Putamen (tissue), 1 donor: ENCODE measurements at regions not wholly inside any gene's neighbourhood (a gene's known extent, or its start where the extent isn't known, plus 50 kb on each side); places are given as distances from the start of the nearest gene placed in this dataset.

Source experiments
- DNase-seq: peaks from one replicate; pipeline ENCODE4 v3.0.0-alpha.2; 2016; ENCODE audit warnings: low spot score

DNA sequence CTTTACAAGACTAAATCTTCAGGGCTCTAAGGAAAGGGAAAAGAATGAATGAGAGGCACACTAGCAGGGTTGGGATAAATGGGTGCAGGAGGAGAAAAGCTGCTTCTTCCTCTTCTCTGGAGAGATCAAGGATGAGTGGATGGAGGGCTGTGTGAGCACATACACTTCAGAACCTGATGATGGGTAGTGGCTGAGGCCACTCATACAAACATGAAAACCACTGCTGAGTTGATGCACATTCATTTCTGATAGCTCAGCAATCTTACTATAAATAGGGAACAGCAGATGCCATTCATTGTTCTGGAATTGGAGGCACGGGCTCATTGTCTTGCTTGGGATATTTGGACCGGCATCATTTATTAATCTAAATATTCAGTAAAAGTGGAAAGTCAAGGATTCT lies 152.4 kb upstream of the KCTD1 start:
- DNase-seq = no peak

DNA sequence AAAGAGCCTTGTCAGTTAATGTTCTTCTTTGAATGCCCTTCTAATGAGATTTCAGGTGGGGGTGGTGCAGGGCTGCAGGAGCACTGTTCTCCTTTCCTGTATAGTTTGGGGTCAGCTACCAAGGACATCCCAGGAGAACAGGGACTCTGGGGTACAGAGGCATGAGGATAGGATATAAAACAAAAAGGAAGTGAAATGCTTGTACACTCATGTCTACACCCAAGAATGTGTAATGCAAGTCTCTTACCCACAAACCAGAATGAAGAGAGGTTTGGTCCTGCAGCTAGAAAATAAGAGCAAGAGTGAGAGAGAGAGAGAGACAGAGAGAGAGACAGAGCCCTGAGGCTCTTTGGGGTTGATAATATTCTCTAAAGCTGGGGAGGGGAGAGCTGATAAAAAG lies 151.8 kb upstream of the KCTD1 start:
- no peak for DNase-seq

- DNase-seq = no peak
Measured at GRCh38 chr18:26697186-26697884, 149.0 kb upstream of the KCTD1 start.

DNA sequence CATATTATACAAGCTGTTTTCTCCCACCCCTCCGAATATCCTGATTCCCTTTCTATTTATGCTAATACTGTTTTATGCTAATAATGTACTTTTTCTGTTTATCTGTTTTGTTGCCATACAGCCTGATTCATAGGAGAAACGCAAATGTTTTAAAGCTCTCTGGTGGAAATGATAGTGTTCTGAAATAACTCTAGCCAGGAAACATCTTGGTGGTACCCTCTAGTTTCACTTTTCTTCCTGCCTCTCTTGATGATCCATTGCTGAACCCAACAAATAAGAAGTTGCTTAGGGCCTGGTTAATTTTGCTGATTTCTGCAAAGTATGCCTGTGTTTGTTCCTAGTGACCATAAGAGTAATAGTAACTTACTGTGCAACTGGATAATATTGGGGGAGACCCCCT lies 148.4 kb upstream of the KCTD1 start:
- DNase-seq = no peak

DNA sequence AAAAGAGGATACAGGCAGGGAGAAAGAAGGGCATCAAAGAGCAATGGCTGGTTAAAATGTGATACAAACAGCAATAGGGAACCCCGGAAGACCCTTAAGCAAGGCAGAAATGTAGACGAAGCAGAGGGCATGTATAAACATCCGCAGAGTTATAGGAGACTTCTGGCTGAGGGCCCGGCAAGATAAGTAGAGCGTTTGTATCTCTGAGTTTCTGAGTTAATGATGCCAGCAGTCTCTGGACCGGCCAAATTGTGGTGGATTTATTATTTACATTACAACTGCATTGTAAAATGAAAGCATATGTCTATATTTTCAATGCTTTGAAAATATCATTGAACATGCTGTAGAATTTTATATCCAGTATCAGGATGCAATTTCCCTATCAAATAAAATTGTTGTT lies 148.0 kb upstream of the KCTD1 start:
- DNase-seq = no peak

GRCh38 chr18:26689226-26689879 lies 141.0 kb upstream of the KCTD1 start:
- DNase-seq = no peak

DNA sequence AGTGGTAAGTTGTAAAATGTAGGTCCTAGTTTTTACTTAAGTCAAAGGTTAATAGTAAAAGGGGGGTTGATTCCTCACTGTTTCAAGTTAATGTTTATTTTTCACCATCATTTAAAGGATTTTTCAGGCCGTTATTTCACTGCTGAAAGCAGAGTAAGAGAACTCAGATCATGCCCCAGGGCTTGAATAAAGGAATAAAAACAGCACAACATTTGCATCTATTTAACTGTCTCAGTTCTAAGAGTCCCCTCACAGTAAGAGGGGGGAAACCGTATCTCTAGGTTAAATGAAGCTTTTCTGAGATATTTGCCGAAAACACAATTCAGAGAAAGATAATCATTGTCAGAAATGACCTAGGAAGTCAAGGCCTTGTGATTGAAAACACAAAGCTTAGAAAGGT lies 138.2 kb upstream of the KCTD1 start:
- no peak for DNase-seq

GRCh38 chr18:26685438-26686157 lies 137.2 kb upstream of the KCTD1 start:
- no peak for DNase-seq

DNA sequence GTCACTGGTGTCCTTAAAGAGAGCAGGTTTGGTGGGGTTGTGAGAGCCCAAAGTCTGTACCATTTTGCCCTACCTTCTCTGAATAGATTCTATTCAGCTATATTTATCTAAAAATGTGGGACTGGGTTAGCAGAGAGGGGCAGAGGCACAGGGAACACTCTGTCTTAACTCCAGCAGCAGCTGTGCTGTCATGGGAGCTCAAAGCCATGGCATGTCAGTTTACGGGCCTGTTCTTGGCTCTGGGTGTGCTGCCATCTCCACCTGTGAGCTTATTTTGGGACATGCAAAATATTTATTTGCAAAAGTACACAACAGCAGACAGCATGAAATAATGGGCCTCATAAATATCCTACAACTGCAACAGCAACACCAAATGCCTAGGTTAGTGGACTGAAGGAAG lies 129.6 kb upstream of the KCTD1 start:
- DNase-seq = no peak

GRCh38 chr18:26667046-26667445 lies 118.7 kb upstream of the KCTD1 start:
- no peak for DNase-seq

- DNase-seq = no peak
Measured at GRCh38 chr18:26662996-26663395, 114.6 kb upstream of the KCTD1 start.

DNA sequence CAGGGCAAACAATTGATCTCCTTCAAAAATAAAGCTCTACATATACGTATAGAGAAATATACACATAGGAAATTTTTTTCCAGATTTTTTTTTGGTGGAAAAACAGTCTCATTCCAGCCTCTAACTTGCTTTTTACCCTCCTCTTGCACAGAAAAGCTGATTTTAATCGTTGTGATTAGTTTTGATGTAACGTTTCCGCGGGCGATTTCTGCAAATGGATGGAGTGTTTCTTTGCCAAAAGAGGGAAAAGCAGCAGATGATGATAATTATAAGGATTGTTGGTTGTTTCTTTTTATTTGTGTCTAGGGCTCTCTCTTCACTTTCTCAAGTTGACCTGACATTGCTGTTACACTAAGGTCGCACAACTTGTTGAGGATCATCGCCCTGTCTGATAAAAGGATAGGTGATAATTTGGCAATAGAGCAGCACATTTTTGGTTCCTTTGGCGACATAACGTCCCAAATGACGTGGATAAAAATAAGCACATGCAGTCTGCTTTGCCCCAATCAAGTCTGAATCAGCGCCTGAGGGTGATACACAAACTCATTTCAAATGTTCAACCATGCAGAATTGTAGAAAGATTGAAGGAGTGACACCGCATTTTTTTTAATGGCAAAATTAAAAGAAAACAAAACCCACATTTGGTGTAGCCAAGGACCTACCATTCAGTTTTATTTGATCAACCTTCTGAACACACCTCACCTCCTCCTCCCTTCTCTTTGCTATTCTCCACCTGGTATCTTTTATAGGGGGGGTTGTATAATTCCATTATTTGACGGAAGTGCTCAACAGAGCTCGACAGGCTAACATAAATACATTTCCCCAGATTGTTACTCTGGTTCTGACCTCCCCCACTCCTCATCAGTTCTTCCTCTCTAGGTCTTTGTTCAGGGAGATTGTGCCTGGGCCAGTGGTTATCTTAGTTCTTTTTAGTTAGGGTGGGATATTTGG lies 109.6 kb upstream of the KCTD1 start:
- DNase-seq = no peak

DNA sequence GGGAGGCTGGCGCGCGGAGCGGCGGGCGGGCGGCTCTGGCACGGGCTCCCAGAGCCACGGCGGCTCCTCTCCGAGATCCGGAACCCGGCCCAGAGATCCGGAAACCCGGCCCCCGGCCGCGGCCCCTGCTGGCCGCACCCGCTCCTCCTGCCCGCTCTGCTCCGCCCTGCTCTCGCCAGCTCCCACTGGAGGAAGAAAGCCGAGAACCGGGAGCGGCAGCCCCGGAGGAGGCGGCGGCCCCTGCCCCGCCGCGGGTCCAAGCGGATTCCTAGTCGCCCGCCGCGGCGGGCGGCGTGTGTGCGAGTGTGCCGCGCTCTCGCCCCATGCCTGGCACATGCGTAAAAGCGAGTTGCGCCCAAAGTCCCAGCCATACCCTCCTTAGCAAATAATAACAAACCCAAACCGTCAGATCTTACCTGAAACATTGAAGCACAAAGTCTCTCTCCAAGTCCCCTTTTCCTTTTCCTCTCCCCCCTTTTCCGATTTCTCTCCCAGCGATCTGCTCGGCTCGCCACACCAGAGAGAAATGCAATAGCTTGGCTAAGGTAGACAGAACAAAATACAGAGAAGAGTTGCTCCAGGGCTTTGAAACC lies 108.7 kb upstream of the KCTD1 start:
- peak; percentile 79 for DNase-seq

- no peak for DNase-seq
Measured at GRCh38 chr18:26656431-26656943, 108.1 kb upstream of the KCTD1 start.

DNA sequence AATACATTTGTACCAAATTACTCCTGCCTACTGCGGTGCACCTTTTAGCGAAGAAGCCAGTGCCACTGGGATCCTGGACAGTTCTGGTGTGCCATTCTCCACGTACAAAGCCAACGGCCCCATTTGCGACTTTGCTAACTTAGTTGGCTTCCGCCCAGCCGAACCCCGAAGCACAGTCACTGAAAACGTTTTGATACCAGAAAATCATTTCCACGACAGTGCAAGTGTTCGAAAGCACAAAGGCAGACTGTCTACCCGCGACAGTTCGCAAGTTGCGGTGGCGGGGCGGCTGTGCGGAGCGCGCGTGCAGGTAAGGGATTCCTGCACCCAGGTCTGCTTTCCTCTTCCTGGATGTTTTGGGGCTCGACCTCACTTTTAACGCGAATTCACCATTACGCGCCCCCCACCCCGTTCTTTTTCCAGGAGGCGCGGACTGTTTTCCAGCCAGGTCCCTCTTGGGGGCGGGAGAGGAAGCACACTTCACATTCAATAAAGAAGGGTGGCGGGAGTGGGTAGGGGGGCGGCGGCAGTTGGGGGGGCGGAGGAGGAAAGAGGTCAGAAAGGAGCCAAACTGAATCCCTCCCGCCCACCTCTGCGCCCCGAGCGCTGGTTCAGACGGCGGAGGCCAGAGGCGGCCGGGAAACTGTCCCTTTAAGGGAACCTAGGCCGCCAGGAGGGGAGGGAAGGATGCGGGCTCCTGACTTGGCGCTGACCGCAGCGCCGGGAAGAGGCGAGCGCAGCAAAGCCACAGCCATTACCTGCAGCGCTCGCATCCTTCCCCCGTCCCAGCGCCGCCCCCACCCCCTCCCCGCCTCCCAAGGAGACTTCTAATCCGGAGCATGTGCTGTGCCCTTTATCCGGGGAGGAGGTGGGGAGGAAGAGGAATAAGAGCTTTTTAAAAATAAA lies 107.4 kb upstream of the KCTD1 start:
- peak; percentile 75 for DNase-seq

DNA sequence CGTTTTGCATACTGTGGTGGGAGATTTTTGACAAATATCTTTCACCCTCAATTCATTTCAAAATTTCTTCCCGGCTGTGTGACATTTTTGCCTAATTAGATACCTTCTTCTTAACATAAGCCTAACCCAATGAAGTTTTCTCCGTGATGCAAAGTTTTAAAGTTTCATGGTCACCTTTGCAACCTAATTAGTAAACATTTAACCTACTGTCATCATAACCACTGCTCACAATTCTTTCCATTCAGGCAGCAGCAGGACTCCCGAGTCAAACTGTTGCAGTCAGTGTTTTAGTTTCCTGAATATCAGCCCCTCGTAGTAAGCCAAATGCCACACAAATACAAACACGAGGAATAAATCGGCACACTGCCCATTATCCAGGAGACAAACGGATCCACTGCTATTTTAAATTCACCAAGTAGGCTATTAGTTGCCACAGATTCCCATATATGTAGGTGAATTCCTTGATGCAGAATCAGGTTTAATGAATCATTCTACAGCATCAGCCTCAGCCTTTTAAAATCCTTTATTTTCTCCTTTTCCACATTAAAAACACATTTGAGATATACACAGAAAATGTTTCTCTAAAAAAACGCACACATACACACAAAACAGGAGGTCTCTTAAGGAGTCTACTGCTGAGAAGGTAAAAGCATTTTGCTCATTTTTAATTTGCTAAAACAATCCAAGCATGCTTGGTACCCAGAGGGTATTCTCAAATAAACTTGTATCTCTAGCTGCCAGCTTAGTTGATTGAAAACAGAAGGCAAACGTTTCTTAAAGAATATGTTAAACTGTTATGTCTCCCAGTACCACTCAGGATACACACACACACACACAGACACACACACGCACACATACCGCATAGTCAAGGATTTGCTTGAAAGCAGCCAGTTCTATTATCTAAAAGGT lies 106.5 kb upstream of the KCTD1 start:
- DNase-seq = no peak

DNA sequence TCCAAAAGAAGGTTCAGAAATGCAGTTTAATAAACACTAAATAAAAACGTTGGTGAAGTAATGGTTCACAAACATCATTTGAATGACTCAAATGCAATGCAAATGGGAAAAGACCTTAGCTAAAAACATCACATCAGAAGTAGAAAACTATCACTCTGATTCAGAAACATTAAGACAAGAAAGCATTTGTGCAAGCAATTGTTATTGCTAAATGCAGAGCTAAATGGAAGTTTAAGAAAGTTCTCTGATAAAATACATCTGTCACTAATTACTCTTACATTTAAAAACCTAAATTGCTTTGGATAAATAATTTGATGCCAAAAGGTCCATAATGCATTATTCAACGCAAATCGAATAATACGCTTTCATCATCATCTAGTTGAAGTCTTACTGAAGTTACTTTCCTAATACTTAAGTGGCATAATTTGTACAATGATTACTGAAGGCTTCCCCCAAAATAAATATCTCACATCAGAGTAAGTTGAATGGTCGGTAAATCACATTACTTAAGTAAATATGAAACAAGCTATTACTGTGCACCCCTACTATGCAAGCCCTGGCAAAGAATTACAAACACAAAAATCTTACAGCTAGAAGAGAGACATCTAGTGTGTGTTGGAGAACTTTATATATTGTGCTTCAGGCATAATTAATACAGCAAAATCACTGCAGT lies 105.7 kb upstream of the KCTD1 start:
- no peak for DNase-seq

GRCh38 chr18:26652501-26652900 lies 104.1 kb upstream of the KCTD1 start:
- DNase-seq = no peak
